SK-N-SH (cell line): ENCODE measurements at regions not wholly inside any gene's neighbourhood (a gene's known extent, or its start where the extent isn't known, plus 50 kb on each side); places are given as distances from the start of the nearest gene placed in this dataset.

Experiments used
- CTCF ChIA-PET: fragments of 300-600, 350-600 bp; formaldehyde crosslinking; extraction: SDS; loops from one replicate; lab custom pipeline; 2021; lab: Yijun Ruan, JAX
- POLR2A ChIA-PET: fragments of 350-600 bp; sonication (Branson Sonifier 250); formaldehyde crosslinking; extraction: SDS; loops from one replicate; lab custom pipeline; 2020; ENCODE audit warnings: antibody characterized with exemption, inconsistent platforms; lab: Yijun Ruan, JAX
- DNase-seq: peaks from one replicate; pipeline ENCODE4 v3.0.0; 2012
- H2AFZ ChIP-seq: fragments of 200-600 bp; sonication (generic); 2 replicates; pipeline ENCODE4 v1.8.1; 2016; ENCODE audit warnings: antibody characterized with exemption, mild to moderate bottlenecking, low read depth
- H3F3A ChIP-seq: fragments of 200-600 bp; sonication (generic); replicated peaks from 2 replicates; pipeline ENCODE3; 2016; ENCODE audit warnings: antibody characterized with exemption, mild to moderate bottlenecking; ENCODE audit not compliant: insufficient read depth
- H3K27ac ChIP-seq, 2 experiments: fragments of 200-500 bp in 1 of 2; fragments of 200-600 bp in 1 of 2; sonication (Bioruptor generic) in 1 of 2; sonication (generic), shearing (Covaris generic) in 1 of 2; 2 replicates each; pipeline versions ENCODE4 v1.5.1 to v1.6.1; 2014 to 2016; ENCODE audit warnings: low read depth in 2 of 2, inconsistent platforms in 1 of 2, low read length in 1 of 2, mild to moderate bottlenecking in 1 of 2, mixed read lengths in 1 of 2
- H3K27me3 ChIP-seq: fragments of 200-600 bp; sonication (generic), shearing (Covaris generic); 2 replicates; pipeline ENCODE4 v1.6.1; 2016; ENCODE audit warnings: mixed run types; ENCODE audit not compliant: insufficient read depth
- H3K36me3 ChIP-seq, 2 experiments: fragments of 200-500 bp in 1 of 2; fragments of 200-600 bp in 1 of 2; sonication (Bioruptor generic) in 1 of 2; sonication (generic) in 1 of 2; replicated peaks in 1 of 2; 2 replicates each; pipeline versions ENCODE3 to v1.5.1; 2014 to 2016; ENCODE audit warnings: low read length in 1 of 2, mild to moderate bottlenecking in 1 of 2; ENCODE audit not compliant: insufficient read depth in 2 of 2, control insufficient read depth in 1 of 2
- H3K4me1 ChIP-seq, 2 experiments: fragments of 200-500 bp in 1 of 2; fragments of 200-600 bp in 1 of 2; sonication (Bioruptor generic) in 1 of 2; sonication (generic), shearing (Covaris generic) in 1 of 2; 2 replicates each; pipeline versions ENCODE4 v1.5.1 to v1.6.1; 2014 to 2016; ENCODE audit warnings: low read depth in 1 of 2, low read length in 1 of 2, mixed run types in 1 of 2; ENCODE audit not compliant: insufficient read depth in 2 of 2, control insufficient read depth in 1 of 2
- H3K4me2 ChIP-seq: fragments of 200-600 bp; sonication (generic), shearing (Covaris generic); 2 replicates; pipeline ENCODE4 v1.6.1; 2017; ENCODE audit warnings: mixed run types
- H3K4me3 ChIP-seq, 2 experiments: fragments of 200-500 bp in 1 of 2; fragments of 200-600 bp in 1 of 2; sonication (Bioruptor generic) in 1 of 2; sonication (generic), shearing (Covaris generic) in 1 of 2; 2 replicates each; pipeline versions ENCODE4 v1.5.1 to v1.8.1; 2014 to 2016; ENCODE audit warnings: low read depth in 2 of 2, inconsistent platforms in 1 of 2, low read length in 1 of 2, mild to moderate bottlenecking in 1 of 2, mixed read lengths in 1 of 2, moderate library complexity in 1 of 2
- H3K79me2 ChIP-seq: fragments of 200-600 bp; sonication (generic); 2 replicates; pipeline ENCODE4 v1.8.1; 2017; ENCODE audit warnings: mild to moderate bottlenecking; ENCODE audit not compliant: insufficient read depth
- H3K9ac ChIP-seq: fragments of 200-600 bp; sonication (generic); 2 replicates; pipeline ENCODE4 v1.6.1; 2017; ENCODE audit warnings: mixed run types
- H3K9me2 ChIP-seq: fragments of 200-600 bp; sonication (generic); 2 replicates; pipeline ENCODE4 v1.6.1; 2017; ENCODE audit warnings: mixed run types
- H3K9me3 ChIP-seq: fragments of 200-600 bp; sonication (generic); 2 replicates; pipeline ENCODE4 v1.6.1; 2017; ENCODE audit warnings: mixed run types, mild to moderate bottlenecking, moderate library complexity
- H4K20me1 ChIP-seq: fragments of 200-600 bp; sonication (generic); 2 replicates; pipeline ENCODE4 v1.6.1; 2017; ENCODE audit warnings: mild to moderate bottlenecking, mixed run types; ENCODE audit not compliant: insufficient read depth
- EP300 ChIP-seq, 2 experiments: IDR thresholded peaks; 2 replicates each; pipeline versions ENCODE4 v1.4.0 to v1.6.1; 2012; ENCODE audit warnings: borderline replicate concordance in 1 of 2, low read depth in 1 of 2, low read length in 1 of 2
- FOXM1 ChIP-seq: IDR thresholded peaks from 2 replicates; pipeline ENCODE4 v1.4.0; 2012; ENCODE audit warnings: low read depth, mild to moderate bottlenecking
- GABPA ChIP-seq: IDR thresholded peaks from 2 replicates; pipeline ENCODE4 v1.4.0; 2012; ENCODE audit warnings: low read depth, mild to moderate bottlenecking
- MXI1 ChIP-seq: IDR thresholded peaks from 2 replicates; pipeline ENCODE4 v1.6.1; 2012; ENCODE audit warnings: mild to moderate bottlenecking, low read depth, low read length, improper control_type of control experiment
- POLR2AphosphoS5 ChIP-seq: IDR thresholded peaks from 2 replicates; pipeline ENCODE4 v1.6.1; 2012; ENCODE audit warnings: low read depth, low read length
- RCOR1 ChIP-seq: fragments of 150-350 bp; IDR thresholded peaks from 2 replicates; pipeline ENCODE4 v1.6.1; 2017; ENCODE audit warnings: antibody characterized with exemption, low read length
- REST ChIP-seq: IDR thresholded peaks from 2 replicates; pipeline ENCODE4 v1.6.1; 2012; ENCODE audit warnings: mild to moderate bottlenecking, low read depth, low read length, moderate library complexity
- SIN3A ChIP-seq: IDR thresholded peaks from 2 replicates; pipeline ENCODE4 v1.6.1; 2012; ENCODE audit warnings: low read depth, mild to moderate bottlenecking, low read length, moderate library complexity, borderline replicate concordance
- TEAD4 ChIP-seq: IDR thresholded peaks from 2 replicates; pipeline ENCODE4 v1.4.0; 2012; ENCODE audit warnings: mild to moderate bottlenecking, borderline replicate concordance; ENCODE audit not compliant: insufficient read depth
- USF1 ChIP-seq: IDR thresholded peaks from 2 replicates; pipeline ENCODE4 v1.4.0; 2012; ENCODE audit warnings: low read depth, borderline replicate concordance
- WGBS: methylation state at CpG from one replicate; pipeline ENCODE4 v1.1.6; 2017; ENCODE audit warnings: low lambda C conversion rate; 5-methylcytosine and 5-hydroxymethylcytosine counted together
- TF ChIP-seq, protein P1 (sequence below): fragments of 150-350 bp; IDR thresholded peaks from 2 replicates; pipeline ENCODE4 v1.6.1; 2017; ENCODE audit warnings: antibody characterized with exemption, low read length, low read depth, borderline replicate concordance

DNA sequence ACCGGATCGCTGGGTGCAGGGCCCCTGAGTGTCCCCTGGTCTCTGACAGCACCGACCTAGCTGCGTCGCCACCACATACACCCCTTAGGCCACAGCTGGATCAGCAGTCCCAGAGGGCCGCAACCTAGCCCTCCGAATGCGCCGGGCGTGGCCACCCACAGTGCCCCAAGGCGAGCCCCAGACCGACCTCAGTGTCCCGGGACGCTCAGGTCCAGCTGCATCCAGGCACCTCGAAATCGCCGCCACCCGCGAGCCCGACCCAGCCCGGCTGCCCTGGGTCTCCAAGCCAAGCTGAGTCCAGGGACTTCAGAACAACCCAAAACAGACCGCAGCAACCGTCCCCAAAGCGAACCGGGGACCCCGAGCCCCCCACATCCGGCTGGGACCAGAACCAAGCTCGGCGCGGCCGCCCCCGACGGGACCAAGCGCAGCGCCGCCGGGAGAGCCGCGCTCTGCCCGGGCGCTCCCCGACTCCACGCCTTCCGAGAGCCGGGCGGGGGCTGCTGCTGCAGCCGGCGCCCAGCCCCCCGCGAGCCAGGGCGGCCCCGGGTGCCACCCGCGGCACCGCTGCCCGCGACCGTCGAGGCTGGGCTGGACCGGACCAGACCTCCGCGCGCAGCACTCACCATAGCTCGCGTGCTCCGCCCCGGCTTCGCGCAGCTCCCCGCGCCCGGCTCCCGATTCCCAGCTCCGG is 54.6 kb upstream of the ECE1 start:
- CTCF ChIA-PET: interaction anchor here (1.1 to 2.9 kb wide), 11 partner anchors 9 to 90 kb away, joined by 3 to 22 read pairs (median 5); no protein-coding TSS in a partner anchor
- Histone ChIP-seq H2AFZ (peak overlapping the region; percentile 74; the same call in 1 of the 2 replicates), H3F3A (no peaks in the 10 kb centered on the region), H3K4me2 (peak overlapping the region; percentile 91), H3K9ac (peak overlapping the region; percentile 75)
- 6% methylated on average over 7 of the region's 74 CpGs for WGBS
- peak; percentile 60 for DNase-seq
- TF ChIP-seq USF1 (no peak), FOXM1 (no peak), POLR2AphosphoS5 (no peak), MXI1 (no peak), SIN3A (no peak), EP300 (IDR thresholded peaks at IDR 0.05; ENCODE audit: borderline replicate concordance in 1 of 2, low read depth in 1 of 2, low read length in 1 of 2) (no peak), TEAD4 (no peak), REST (no peak), GABPA (no peak), RCOR1 (no peak)
- TF ChIP-seq, protein P1, sequence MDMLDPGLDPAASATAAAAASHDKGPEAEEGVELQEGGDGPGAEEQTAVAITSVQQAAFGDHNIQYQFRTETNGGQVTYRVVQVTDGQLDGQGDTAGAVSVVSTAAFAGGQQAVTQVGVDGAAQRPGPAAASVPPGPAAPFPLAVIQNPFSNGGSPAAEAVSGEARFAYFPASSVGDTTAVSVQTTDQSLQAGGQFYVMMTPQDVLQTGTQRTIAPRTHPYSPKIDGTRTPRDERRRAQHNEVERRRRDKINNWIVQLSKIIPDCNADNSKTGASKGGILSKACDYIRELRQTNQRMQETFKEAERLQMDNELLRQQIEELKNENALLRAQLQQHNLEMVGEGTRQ: no peak
- TF ChIP-seq, all 33 proteins: peak for 0
- POLR2A ChIA-PET: interaction anchor here (0.9 to 1.8 kb wide), 7 partner anchors 8 to 124 kb away, joined by 3 to 18 read pairs (median 5); no protein-coding TSS in a partner anchor
- H3K79me2 ChIP-seq: peaks cover 37% of the 10 kb centered on the region
- H3K27me3 ChIP-seq: no peaks in the 10 kb centered on the region; the same call in 1 of the 2 replicates
- H3K27ac ChIP-seq: peak overlapping the region in 1 of 2 experiments; percentile 65; a peak in 1 of 4 replicates
- H3K9me3 ChIP-seq: no peaks in the 10 kb centered on the region
- H4K20me1 ChIP-seq: peaks cover 10% of the 10 kb centered on the region; the same call in 1 of the 2 replicates
- peak overlapping the region; percentile 73 to 78 for H3K4me3 ChIP-seq
- peaks cover 0 to 48% of the 10 kb centered on the region in 2 experiments; a peak in 1 of 4 replicates for H3K4me1 ChIP-seq
- H3K9me2 ChIP-seq: no peaks in the 10 kb centered on the region
- no peaks in the 10 kb centered on the region for H3K36me3 ChIP-seq
